Breast epithelium (tissue), 4 donors: ENCODE measurements at regions not wholly inside any gene's neighbourhood (a gene's known extent, or its start where the extent isn't known, plus 50 kb on each side); places are given as distances from the start of the nearest gene placed in this dataset.
"Not testable (repeated sequence)": the region's sequence is repeated elsewhere in the genome, so short reads cannot be mapped to it uniquely, and the experiment has no call there.

Experiments
- DNase-seq, 2 donors: peaks; one replicate each; pipeline ENCODE4 v3.0.0-alpha.2; 2019; ENCODE audit warnings: low spot score in 2 of 2
- H3K27ac ChIP-seq, 2 donors: fragments of 200-600 bp; sonication (generic) in 1 of 2; one replicate each; pipeline ENCODE4 v1.5.1; 2016 to 2019; ENCODE audit warnings: mild to moderate bottlenecking in 1 of 2
- H3K27me3 ChIP-seq, 2 donors: fragments of 200-600 bp; sonication (generic) in 1 of 2; one replicate each; pipeline versions ENCODE4 v1.5.1 to v1.6.0; 2017 to 2019; ENCODE audit warnings: control low read depth in 1 of 2, mild to moderate bottlenecking in 1 of 2
- H3K36me3 ChIP-seq: fragments of 200-600 bp; one replicate; pipeline ENCODE4 v1.5.1; 2019
- H3K4me1 ChIP-seq, 2 donors: fragments of 200-600 bp; sonication (generic); one replicate each; pipeline ENCODE4 v1.5.1; 2016 to 2019; ENCODE audit warnings: control low read depth in 1 of 2
- H3K4me3 ChIP-seq, 3 donors: fragments of 200-600 bp; sonication (generic); 1 replicate in 2 of 3; 2 replicates in 1 of 3; pipeline ENCODE4 v1.5.1; 2016 to 2019; ENCODE audit warnings: mild to moderate bottlenecking in 3 of 3, moderate library complexity in 2 of 3
- H3K9me3 ChIP-seq, 2 donors: fragments of 200-600 bp; sonication (generic) in 1 of 2; one replicate each; pipeline ENCODE4 v1.5.1; 2016 to 2019; ENCODE audit warnings: control low read depth in 1 of 2
- CTCF ChIP-seq, 3 donors: fragments of 450-650 bp; IDR thresholded peaks; one replicate each; pipeline ENCODE4 v1.5.1; 2016 to 2017; ENCODE audit warnings: antibody characterized with exemption in 3 of 3, mild to moderate bottlenecking in 3 of 3, moderate library complexity in 3 of 3
- POLR2A ChIP-seq: fragments of 450-650 bp; IDR thresholded peaks from one replicate; pipeline ENCODE4 v1.6.1; 2016; ENCODE audit warnings: antibody characterized with exemption, mild to moderate bottlenecking, moderate library complexity
- POLR2AphosphoS5 ChIP-seq, 3 donors: sonication (generic); formaldehyde crosslinking; IDR thresholded peaks; one replicate each; pipeline ENCODE4 v1.6.1; 2017; ENCODE audit warnings: antibody characterized with exemption in 3 of 3
- intact Hi-C: fragments of 100-400 bp; cut with DNase I; formaldehyde crosslinking; loops from one replicate; pipeline ENCODE4 v1.15.1; 2023; ENCODE audit warnings: low total_unique reads

GRCh38 chr5:124511791-124512190 lies 234.6 kb downstream of the ZNF608 start:
- Histone ChIP-seq H3K36me3 (no peaks in the 10 kb centered on the region), H3K27ac (no peak overlapping the region)
- intact Hi-C loops, result no loop called here

GRCh38 chr5:124507688-124508087 lies 238.8 kb downstream of the ZNF608 start:
- H3K4me1 ChIP-seq, result no peaks in the 10 kb centered on the region
- TF ChIP-seq POLR2AphosphoS5 (IDR thresholded peaks at IDR 0.05), result no peak
- no peak for TF ChIP-seq CTCF (IDR thresholded peaks at IDR 0.05)
- TF ChIP-seq POLR2A, result no peak

More at GRCh38 chr5:124511791-124512190, 234.6 kb downstream of the ZNF608 start:
- H3K27me3 ChIP-seq, result no peaks in the 10 kb centered on the region
- no peak overlapping the region for H3K4me3 ChIP-seq
- DNase-seq, result no peak
- H3K4me1 ChIP-seq, result no peaks in the 10 kb centered on the region
- TF ChIP-seq CTCF (IDR thresholded peaks at IDR 0.05) (no peak), POLR2A (no peak), POLR2AphosphoS5 (IDR thresholded peaks at IDR 0.05) (no peak)
- no peaks in the 10 kb centered on the region for H3K9me3 ChIP-seq

GRCh38 chr5:124504081-124504916 lies 242.1 kb downstream of the ZNF608 start:
- Histone ChIP-seq H3K4me1 (no peaks in the 10 kb centered on the region), H3K36me3 (no peaks in the 10 kb centered on the region), H3K27me3 (no peaks in the 10 kb centered on the region), H3K27ac (no peak overlapping the region), H3K9me3 (no peaks in the 10 kb centered on the region), H3K4me3 (no peak overlapping the region)
- TF ChIP-seq POLR2AphosphoS5 (IDR thresholded peaks at IDR 0.05), result no peak
- TF ChIP-seq POLR2A, result no peak
- no peak for TF ChIP-seq CTCF (IDR thresholded peaks at IDR 0.05)
- intact Hi-C loops, result no loop called here
- no peak for DNase-seq

More at GRCh38 chr5:124507688-124508087, 238.8 kb downstream of the ZNF608 start:
- Histone ChIP-seq H3K27ac (no peak overlapping the region), H3K36me3 (no peaks in the 10 kb centered on the region), H3K27me3 (no peaks in the 10 kb centered on the region), H3K4me3 (no peak overlapping the region), H3K9me3 (no peaks in the 10 kb centered on the region)
- intact Hi-C loops, result no loop called here
- DNase-seq, result no peak

GRCh38 chr5:124502551-124502950 lies 243.9 kb downstream of the ZNF608 start:
- TF ChIP-seq POLR2A, result no peak
- TF ChIP-seq POLR2AphosphoS5 (IDR thresholded peaks at IDR 0.05), result no peak
- no peak for TF ChIP-seq CTCF (IDR thresholded peaks at IDR 0.05)
- Histone ChIP-seq H3K27me3 (no peaks in the 10 kb centered on the region), H3K9me3 (no peaks in the 10 kb centered on the region), H3K4me1 (no peaks in the 10 kb centered on the region), H3K36me3 (no peaks in the 10 kb centered on the region), H3K4me3 (no peak overlapping the region), H3K27ac (no peak overlapping the region)
- no peak for DNase-seq
- intact Hi-C loops, result no loop called here

GRCh38 chr5:124499818-124500217 lies 246.6 kb downstream of the ZNF608 start:
- H3K36me3 ChIP-seq, H3K4me3 ChIP-seq, DNase-seq, H3K9me3 ChIP-seq, H3K27me3 ChIP-seq, H3K27ac ChIP-seq, intact Hi-C loops, H3K4me1 ChIP-seq: not testable (repeated sequence)

- intact Hi-C loops, result not testable (repeated sequence)
These were observed 249.5 kb downstream of the ZNF608 start for GRCh38 chr5:124496968-124497367.

More at GRCh38 chr5:124496968-124497367, 249.5 kb downstream of the ZNF608 start:
- not testable (repeated sequence) for H3K4me1 ChIP-seq, H3K36me3 ChIP-seq, DNase-seq, H3K9me3 ChIP-seq, H3K27me3 ChIP-seq, H3K27ac ChIP-seq, H3K4me3 ChIP-seq
